HepG2 (cell line): ENCODE measurements at regions not wholly inside any gene's neighbourhood (a gene's known extent, or its start where the extent isn't known, plus 50 kb on each side); places are given as distances from the start of the nearest gene placed in this dataset.

ENCODE experiments used
- ATAC-seq: fragments of 200-7000 bp; cut with Tn5 transposase; 3 replicates; pipeline ENCODE4 v1.9.1; 2020; ENCODE audit warnings: mild to moderate bottlenecking, moderate library complexity
- BruUV-seq: library from RNA; stranded (reverse); fragments of 400-500 nt; replicated peaks from 2 replicates; lab custom pipeline; 2021; lab: Mats Ljungman, UMichigan
- CTCF ChIA-PET: fragments of 300-600 bp; formaldehyde crosslinking; extraction: SDS; loops from one replicate; lab custom pipeline; 2021; ENCODE audit warnings: low total read pairs, inconsistent platforms, low intra/inter-chr PET ratio; lab: Yijun Ruan, JAX
- POLR2A ChIA-PET: fragments of 350-600 bp; sonication (Branson Sonifier 250); formaldehyde crosslinking; loops from one replicate; lab custom pipeline; 2020; ENCODE audit warnings: antibody characterized with exemption, inconsistent platforms; lab: Yijun Ruan, JAX
- DNase-seq: peaks from one replicate; pipeline ENCODE4 v3.0.0-alpha.2; 2015; ENCODE audit warnings: low spot score
- FAIRE-seq: peaks from 3 replicates; lab custom pipeline; 2011; peaks lifted over from hg19 to GRCh38; lab: Jason Lieb, UNC
- H2AFZ ChIP-seq: one replicate; pipeline ENCODE4 v1.6.1; 2011; ENCODE audit warnings: low read length, inconsistent platforms
- H3K27ac ChIP-seq: fragments of 300-600 bp; 3 replicates; pipeline ENCODE4 v1.8.0; 2011; ENCODE audit warnings: mixed run types, mild to moderate bottlenecking, mixed read lengths, low read length, inconsistent platforms; ENCODE audit not compliant: insufficient read depth; ENCODE audit errors: extremely low read length
- H3K27me3 ChIP-seq, 2 experiments: fragments of 200-600 bp in 1 of 2; 2 replicates in 1 of 2; 3 replicates in 1 of 2; pipeline versions ENCODE4 v1.6.0 to v1.8.0; 2011; ENCODE audit warnings: low read length in 2 of 2, mild to moderate bottlenecking in 2 of 2, moderate library complexity in 2 of 2, inconsistent platforms in 1 of 2; ENCODE audit not compliant: insufficient read depth in 2 of 2, control insufficient read depth in 1 of 2
- H3K36me3 ChIP-seq, 2 experiments: fragments of 200-600 bp in 1 of 2; replicated peaks in 1 of 2; 2 replicates in 1 of 2; 3 replicates in 1 of 2; pipeline versions ENCODE4 v1.5.1 to v1.8.0; 2011; ENCODE audit warnings: low read length in 2 of 2, inconsistent platforms in 1 of 2; ENCODE audit not compliant: insufficient read depth in 2 of 2, control insufficient read depth in 1 of 2
- H3K4me1 ChIP-seq: 2 replicates; pipeline ENCODE4 v1.5.1; 2012; ENCODE audit warnings: low read length, inconsistent platforms; ENCODE audit not compliant: insufficient read depth
- H3K4me2 ChIP-seq: 2 replicates; pipeline ENCODE4 v1.6.0; 2011; ENCODE audit warnings: low read depth, low read length, inconsistent platforms
- H3K4me3 ChIP-seq, 3 experiments: fragments of 200-600 bp in 1 of 3; sonication (generic), shearing (Covaris generic) in 1 of 3; replicated peaks in 1 of 3; 2 replicates each; pipeline ENCODE4 v1.5.1; 2011 to 2016; ENCODE audit warnings: low read length in 3 of 3, inconsistent platforms in 2 of 3, low read depth in 2 of 3, mild to moderate bottlenecking in 2 of 3, control low read depth in 1 of 3, mixed read lengths in 1 of 3; ENCODE audit not compliant: insufficient read depth in 1 of 3
- H3K79me2 ChIP-seq: one replicate; pipeline ENCODE4 v1.6.1; 2011; ENCODE audit warnings: low read length, inconsistent platforms; ENCODE audit not compliant: insufficient read depth
- H3K9ac ChIP-seq: 2 replicates; pipeline ENCODE4 v1.6.0; 2011; ENCODE audit warnings: mild to moderate bottlenecking, low read depth, low read length, inconsistent platforms; ENCODE audit not compliant: insufficient read depth
- H3K9me3 ChIP-seq: 2 replicates; pipeline ENCODE4 v1.5.1; 2012; ENCODE audit warnings: mild to moderate bottlenecking, low read length
- H4K20me1 ChIP-seq: 2 replicates; pipeline ENCODE4 v1.6.0; 2011; ENCODE audit warnings: inconsistent platforms, mild to moderate bottlenecking, low read length, moderate library complexity; ENCODE audit not compliant: insufficient read depth
- CBX5 ChIP-seq: sonication (generic); formaldehyde crosslinking; IDR thresholded peaks from 2 replicates; pipeline ENCODE4 v1.4.0; 2020; ENCODE audit warnings: missing genetic modification reagents, borderline replicate concordance
- FOXA1 ChIP-seq, 2 experiments: fragments of 450-650 bp in 1 of 2; sonication (generic) in 1 of 2; formaldehyde crosslinking in 1 of 2; IDR thresholded peaks; 2 replicates each; pipeline versions ENCODE4 v1.4.0 to v1.6.1; 2016 to 2020; ENCODE audit warnings: missing genetic modification reagents in 1 of 2
- HOXD1 ChIP-seq: sonication (generic); formaldehyde crosslinking; IDR thresholded peaks from 2 replicates; pipeline ENCODE4 v1.5.0; 2020; ENCODE audit warnings: missing genetic modification reagents
- KLF9 ChIP-seq: IDR thresholded peaks from 2 replicates; pipeline ENCODE4 v1.6.1; 2016; ENCODE audit warnings: low read depth
- MATR3 ChIP-seq: sonication (generic); formaldehyde crosslinking; IDR thresholded peaks from 2 replicates; pipeline ENCODE4 v1.4.0; 2020; ENCODE audit warnings: missing genetic modification reagents
- MBD4 ChIP-seq: IDR thresholded peaks from 2 replicates; pipeline ENCODE4 v1.6.1; 2012; ENCODE audit warnings: low read length, inconsistent platforms, borderline replicate concordance
- PLRG1 ChIP-seq: fragments of 450-650 bp; conservative IDR thresholded peaks from 2 replicates; pipeline ENCODE4 v1.6.1; 2016
- POLR2AphosphoS2 ChIP-seq: IDR thresholded peaks from 2 replicates; pipeline ENCODE4 v1.6.1; 2011; ENCODE audit warnings: low read depth, low read length, improper control_type of control experiment
- XBP1 ChIP-seq: sonication (generic); formaldehyde crosslinking; IDR thresholded peaks from 2 replicates; pipeline ENCODE4 v1.5.0; 2020; ENCODE audit warnings: missing genetic modification reagents
- ZNF280B ChIP-seq: sonication (generic); formaldehyde crosslinking; IDR thresholded peaks from 2 replicates; pipeline ENCODE4 v1.5.0; 2020; ENCODE audit warnings: missing genetic modification reagents, mild to moderate bottlenecking, borderline replicate concordance
- ZNF282 ChIP-seq: fragments of 450-650 bp; IDR thresholded peaks from 2 replicates; pipeline ENCODE4 v1.6.1; 2018; ENCODE audit not compliant: partially characterized antibody
- ZNF3 ChIP-seq: IDR thresholded peaks from 2 replicates; pipeline ENCODE4 v1.7.0; 2017; ENCODE audit warnings: inconsistent platforms
- ZNF33A ChIP-seq: sonication (generic); formaldehyde crosslinking; IDR thresholded peaks from 2 replicates; pipeline ENCODE4 v1.5.1; 2020; ENCODE audit warnings: missing genetic modification reagents, mild to moderate bottlenecking, moderate library complexity, borderline replicate concordance
- ZNF687 ChIP-seq: sonication (generic); formaldehyde crosslinking; IDR thresholded peaks from 2 replicates; pipeline ENCODE4 v1.5.1; 2020; ENCODE audit warnings: mild to moderate bottlenecking, missing genetic modification reagents, moderate library complexity
- WGBS: methylation state at CpG from one replicate; pipeline ENCODE4 v1.1.6; 2017; ENCODE audit warnings: low lambda C conversion rate; 5-methylcytosine and 5-hydroxymethylcytosine counted together
- in situ Hi-C: cut with HindIII; loops from 2 replicates; pipeline ENCODE4 v1.10.0; 2017; ENCODE audit warnings: low pct_unique_long_range_greater_than_20kb; ENCODE audit not compliant: extremely low pct_ligation_motif_present
- intact Hi-C: fragments of 100-400 bp; cut with micrococcal nuclease; formaldehyde crosslinking; loops from one replicate; pipeline ENCODE4 v1.10.0; 2022; ENCODE audit not compliant: unreplicated experiment
- TF ChIP-seq, protein P1 (sequence below): IDR thresholded peaks from 2 replicates; pipeline ENCODE4 v1.6.1; 2016; ENCODE audit warnings: low read depth
- TF ChIP-seq, protein P2 (sequence below): sonication (generic); formaldehyde crosslinking; IDR thresholded peaks from 2 replicates; pipeline ENCODE4 v1.8.1; 2023; ENCODE audit warnings: mild to moderate bottlenecking, missing genetic modification reagents, borderline replicate concordance

DNA sequence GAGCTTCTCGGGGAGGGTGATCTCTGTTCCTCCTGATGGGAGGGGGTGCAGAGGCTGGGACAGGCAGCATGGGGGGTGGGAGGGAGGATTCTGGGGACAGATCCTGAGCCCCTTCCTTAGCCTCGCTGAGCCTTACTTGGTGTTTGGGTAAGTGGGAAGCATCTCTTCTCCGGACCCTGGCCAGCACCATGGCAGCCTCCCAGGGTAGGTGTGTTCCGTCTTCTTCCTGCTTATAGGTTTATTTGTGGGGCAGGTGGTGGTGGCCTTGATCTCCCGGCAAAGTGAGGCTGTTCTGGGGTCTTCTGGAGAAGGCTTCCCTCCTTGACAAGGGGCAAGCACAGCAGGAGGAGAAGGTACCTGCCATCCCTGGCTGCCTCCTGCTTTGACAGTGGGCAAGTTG is 226.9 kb downstream of the GLRX3 start (continued):
- TF ChIP-seq, protein P1, sequence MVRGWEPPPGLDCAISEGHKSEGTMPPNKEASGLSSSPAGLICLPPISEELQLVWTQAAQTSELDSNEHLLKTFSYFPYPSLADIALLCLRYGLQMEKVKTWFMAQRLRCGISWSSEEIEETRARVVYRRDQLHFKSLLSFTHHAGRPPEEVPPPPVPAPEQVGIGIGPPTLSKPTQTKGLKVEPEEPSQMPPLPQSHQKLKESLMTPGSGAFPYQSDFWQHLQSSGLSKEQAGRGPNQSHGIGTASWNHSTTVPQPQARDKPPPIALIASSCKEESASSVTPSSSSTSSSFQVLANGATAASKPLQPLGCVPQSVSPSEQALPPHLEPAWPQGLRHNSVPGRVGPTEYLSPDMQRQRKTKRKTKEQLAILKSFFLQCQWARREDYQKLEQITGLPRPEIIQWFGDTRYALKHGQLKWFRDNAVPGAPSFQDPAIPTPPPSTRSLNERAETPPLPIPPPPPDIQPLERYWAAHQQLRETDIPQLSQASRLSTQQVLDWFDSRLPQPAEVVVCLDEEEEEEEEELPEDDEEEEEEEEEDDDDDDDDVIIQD (CRISPR knock-in tag): no peak
- TF ChIP-seq MBD4 (no peak), POLR2AphosphoS2 (no peak), XBP1 (no peak), HOXD1 (CRISPR knock-in tag) (no peak), ZNF280B (CRISPR knock-in tag) (no peak), CBX5 (no peak), ZNF282 (no peak), ZNF33A (CRISPR knock-in tag) (no peak)
- TF ChIP-seq, protein P2, sequence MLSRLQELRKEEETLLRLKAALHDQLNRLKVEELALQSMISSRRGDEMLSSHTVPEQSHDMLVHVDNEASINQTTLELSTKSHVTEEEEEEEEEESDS (CRISPR knock-in tag): no peak

GRCh38 chr10:130363899-130364445 is 227.8 kb downstream of the GLRX3 start:
- no peaks in the 10 kb centered on the region for H3K27me3 ChIP-seq
- no peak overlapping the region for H3K9ac ChIP-seq
- H4K20me1 ChIP-seq: no peaks in the 10 kb centered on the region
- in situ Hi-C loops (no loop called here), intact Hi-C loops (no loop called here)
- FAIRE-seq (no peak), ATAC-seq (no peak), DNase-seq (no peak)
- H3K27ac ChIP-seq: no peak overlapping the region
- no peaks in the 10 kb centered on the region for H3K79me2 ChIP-seq
- no peak overlapping the region for H2AFZ ChIP-seq
- BruUV-seq: no TSS peak
- ChIA-PET CTCF (no interaction called here), POLR2A (no interaction called here)
- H3K4me1 ChIP-seq: peaks cover 4% of the 10 kb centered on the region
- no peak overlapping the region for H3K4me2 ChIP-seq
- no peaks in the 10 kb centered on the region for H3K36me3 ChIP-seq
- WGBS: 44% methylated on average over 8 of the region's 8 CpGs
- H3K4me3 ChIP-seq: no peak overlapping the region
- H3K9me3 ChIP-seq: no peaks in the 10 kb centered on the region
- TF ChIP-seq KLF9 (no peak), ZNF280B (CRISPR knock-in tag) (no peak), MATR3 (CRISPR knock-in tag) (no peak), ZNF687 (CRISPR knock-in tag) (no peak), FOXA1 (IDR thresholded peaks at IDR 0.05) (no peak), FOXA1 (CRISPR knock-in tag; IDR thresholded peaks at IDR 0.05) (no peak), ZNF3 (CRISPR knock-in tag) (no peak), PLRG1 (no peak)
